Activated T-helper 17 cell treated with anti-CD3 and anti-CD28 coated beads, Interleukin-2, amount 50 U/mL, for 72 hours (primary cell): ENCODE measurements at regions not wholly inside any gene's neighbourhood (a gene's known extent, or its start where the extent isn't known, plus 50 kb on each side); places are given as distances from the start of the nearest gene placed in this dataset.

Experiments
- ATAC-seq: fragments of 150-1000 bp; cut with Tn5 transposase; replicated peaks from 2 replicates; pipeline ENCODE4 v1.10.0; 2021; ENCODE audit warnings: mild to moderate bottlenecking, moderate library complexity
- H3K27ac Mint-ChIP-seq: one replicate; pipeline ENCODE4 v1.8.0; 2022; ENCODE audit warnings: mixed read lengths
- H3K27me3 Mint-ChIP-seq: one replicate; pipeline ENCODE4 v1.8.0; 2022; ENCODE audit warnings: mixed read lengths
- H3K36me3 Mint-ChIP-seq: one replicate; pipeline ENCODE4 v1.8.0; 2022; ENCODE audit warnings: low read depth, mild to moderate bottlenecking, mixed read lengths
- H3K4me1 Mint-ChIP-seq: one replicate; pipeline ENCODE4 v1.8.0; 2022; ENCODE audit warnings: mixed read lengths
- H3K4me3 Mint-ChIP-seq: one replicate; pipeline ENCODE4 v1.8.0; 2022; ENCODE audit warnings: mild to moderate bottlenecking, mixed read lengths
- H3K9me3 Mint-ChIP-seq: one replicate; pipeline ENCODE4 v1.8.0; 2022; ENCODE audit warnings: mixed read lengths

DNA sequence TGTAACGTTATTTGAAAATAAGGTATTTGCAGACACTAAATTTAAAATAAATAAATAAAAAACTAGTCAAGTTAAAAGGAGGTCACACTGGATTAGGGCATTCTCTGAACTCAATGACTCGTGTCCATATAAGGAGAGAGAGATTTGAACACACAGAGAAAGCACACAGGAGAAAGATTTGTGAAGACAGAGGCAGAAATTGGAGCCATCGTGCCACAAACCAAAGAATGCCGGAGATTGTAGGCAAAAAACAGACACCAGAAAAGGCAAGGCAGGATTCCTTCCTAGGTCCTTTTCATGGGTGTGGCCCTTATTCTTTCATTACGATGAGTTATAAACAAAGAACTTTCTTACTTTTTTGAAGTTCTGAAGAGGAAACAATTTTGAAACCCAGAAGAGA, 981.5 kb downstream of the DCDC2C start:
- H3K4me1 Mint-ChIP-seq: no peaks in the 10 kb centered on the region
- H3K9me3 Mint-ChIP-seq: peaks cover 3% of the 10 kb centered on the region
- no peak for ATAC-seq
- no peaks in the 10 kb centered on the region for H3K36me3 Mint-ChIP-seq
- H3K4me3 Mint-ChIP-seq: no peak overlapping the region
- no peak overlapping the region for H3K27ac Mint-ChIP-seq
- no peaks in the 10 kb centered on the region for H3K27me3 Mint-ChIP-seq

DNA sequence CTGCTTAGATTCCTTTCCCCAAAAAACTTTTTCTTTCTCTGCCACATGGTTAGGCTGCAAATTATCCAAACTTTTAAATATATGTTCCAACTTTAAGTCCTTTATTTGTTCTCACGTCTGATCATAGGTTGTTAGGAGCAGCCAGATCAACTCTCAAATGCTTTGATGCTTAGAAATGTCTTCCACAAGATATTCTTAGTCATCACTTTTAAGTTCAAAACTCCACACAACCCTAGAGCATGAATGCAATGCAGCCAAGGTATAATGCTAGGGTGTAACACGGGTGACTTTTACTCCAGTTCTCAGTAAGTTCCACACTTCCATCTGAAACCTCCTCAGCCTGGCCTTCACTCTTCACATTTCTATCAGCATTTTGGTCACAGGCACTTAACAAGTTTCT, 987.5 kb downstream of the DCDC2C start:
- no peaks in the 10 kb centered on the region for H3K36me3 Mint-ChIP-seq
- ATAC-seq: no peak
- peaks cover 10% of the 10 kb centered on the region for H3K9me3 Mint-ChIP-seq
- no peak overlapping the region for H3K27ac Mint-ChIP-seq
- H3K27me3 Mint-ChIP-seq: no peaks in the 10 kb centered on the region
- H3K4me1 Mint-ChIP-seq: no peaks in the 10 kb centered on the region
- H3K4me3 Mint-ChIP-seq: no peak overlapping the region

DNA sequence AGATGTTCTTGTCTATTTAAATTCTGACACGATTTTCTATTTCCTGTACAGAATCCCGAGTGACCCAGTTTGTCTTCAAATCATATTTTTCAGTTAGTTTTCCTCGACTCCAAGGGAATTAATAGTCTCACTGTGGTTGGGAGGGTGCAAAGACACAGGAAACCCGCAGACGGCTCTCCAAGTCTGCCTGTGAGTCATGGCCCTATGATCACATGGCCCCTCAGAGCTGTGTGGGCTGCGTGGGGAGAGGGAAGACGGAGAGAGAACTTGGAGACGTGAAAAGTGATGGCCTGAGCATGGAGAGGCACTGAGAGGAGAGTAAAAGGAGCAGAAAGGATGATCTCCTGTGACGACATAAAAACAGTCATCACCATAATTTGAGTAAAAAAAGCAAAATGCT, 989.9 kb downstream of the DCDC2C start:
- no peaks in the 10 kb centered on the region for H3K27me3 Mint-ChIP-seq
- peaks cover 12% of the 10 kb centered on the region for H3K9me3 Mint-ChIP-seq
- no peak overlapping the region for H3K27ac Mint-ChIP-seq
- no peak for ATAC-seq
- no peaks in the 10 kb centered on the region for H3K4me1 Mint-ChIP-seq
- no peak overlapping the region for H3K4me3 Mint-ChIP-seq
- H3K36me3 Mint-ChIP-seq: no peaks in the 10 kb centered on the region

DNA sequence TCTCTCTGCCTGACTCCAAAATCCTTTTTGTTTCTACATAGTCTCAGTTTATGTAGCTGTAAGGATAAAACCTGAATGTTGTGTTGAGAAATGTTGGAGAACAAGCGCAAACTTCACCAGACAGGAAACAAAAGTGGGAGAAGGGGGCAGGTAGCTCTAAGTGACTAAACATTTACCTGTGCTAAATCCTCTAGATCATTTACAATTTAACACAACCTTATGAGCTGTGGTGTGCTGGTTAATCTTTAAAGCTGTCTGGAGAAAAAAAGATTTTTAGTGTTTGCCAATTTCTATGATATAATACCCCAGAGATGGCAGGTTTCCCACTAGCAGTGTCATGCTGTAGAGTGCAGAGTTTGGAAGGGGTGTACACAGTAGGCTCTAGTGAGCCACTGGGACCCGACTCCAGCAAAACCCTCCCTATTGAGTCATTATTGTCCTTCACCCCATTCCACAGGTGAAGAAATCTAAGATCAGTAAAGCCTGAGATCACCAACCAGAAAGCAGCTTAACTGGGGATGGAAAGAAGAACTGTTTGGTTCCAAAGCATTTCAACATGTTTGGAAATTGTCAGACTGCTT, 992.0 kb downstream of the DCDC2C start:
- peaks cover 12% of the 10 kb centered on the region for H3K9me3 Mint-ChIP-seq
- ATAC-seq: no peak
- H3K36me3 Mint-ChIP-seq: no peaks in the 10 kb centered on the region
- no peak overlapping the region for H3K27ac Mint-ChIP-seq
- no peaks in the 10 kb centered on the region for H3K27me3 Mint-ChIP-seq
- H3K4me1 Mint-ChIP-seq: no peaks in the 10 kb centered on the region
- no peak overlapping the region for H3K4me3 Mint-ChIP-seq

DNA sequence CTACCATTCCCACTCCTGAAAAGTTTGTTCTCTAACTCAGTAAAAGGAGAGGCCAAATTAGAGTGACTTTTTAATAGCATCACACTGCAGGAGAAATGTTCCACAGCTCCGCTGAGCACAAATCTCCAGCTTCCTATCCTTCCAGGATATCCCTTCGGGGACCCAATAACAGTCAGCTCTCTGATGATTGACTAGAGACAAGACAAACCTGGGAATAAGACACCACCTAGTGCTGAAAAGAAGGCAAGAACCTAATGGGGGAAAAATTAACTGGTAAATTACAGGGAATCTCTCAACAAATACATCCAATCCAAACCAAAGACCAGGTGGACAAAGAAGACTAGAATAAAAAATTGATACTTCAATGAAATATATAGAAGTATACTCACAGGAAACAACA, 977.1 kb upstream of the SOX11 start:
- Mint-ChIP-seq H3K4me3 (no peak overlapping the region), H3K9me3 (peaks cover 24% of the 10 kb centered on the region), H3K27ac (no peak overlapping the region)

DNA sequence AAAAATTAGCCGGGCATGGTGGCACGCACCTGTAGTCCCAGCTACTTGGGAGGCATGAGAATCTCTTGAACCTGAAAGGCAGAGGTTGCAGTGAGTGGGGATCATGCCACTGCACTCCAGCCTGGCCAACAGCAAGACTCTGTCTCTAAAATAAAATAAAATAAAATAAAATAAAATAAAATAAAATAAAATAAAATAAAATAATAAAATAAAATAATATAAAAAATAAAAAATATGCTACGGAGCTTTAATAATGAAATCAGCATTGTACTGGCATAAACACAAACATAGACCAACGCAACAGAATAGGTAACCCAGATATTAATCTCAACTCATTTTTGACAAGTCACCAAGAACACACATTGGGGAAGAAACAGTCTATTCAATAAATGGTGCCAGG, 973.4 kb upstream of the SOX11 start:
- Mint-ChIP-seq H3K27me3 (no peaks in the 10 kb centered on the region), H3K4me1 (no peaks in the 10 kb centered on the region), H3K27ac (no peak overlapping the region)

More for the DNA sequence above, 977.1 kb upstream of the SOX11 start:
- Mint-ChIP-seq H3K27me3 (no peaks in the 10 kb centered on the region), H3K36me3 (no peaks in the 10 kb centered on the region), H3K4me1 (no peaks in the 10 kb centered on the region)
- ATAC-seq: no peak

DNA sequence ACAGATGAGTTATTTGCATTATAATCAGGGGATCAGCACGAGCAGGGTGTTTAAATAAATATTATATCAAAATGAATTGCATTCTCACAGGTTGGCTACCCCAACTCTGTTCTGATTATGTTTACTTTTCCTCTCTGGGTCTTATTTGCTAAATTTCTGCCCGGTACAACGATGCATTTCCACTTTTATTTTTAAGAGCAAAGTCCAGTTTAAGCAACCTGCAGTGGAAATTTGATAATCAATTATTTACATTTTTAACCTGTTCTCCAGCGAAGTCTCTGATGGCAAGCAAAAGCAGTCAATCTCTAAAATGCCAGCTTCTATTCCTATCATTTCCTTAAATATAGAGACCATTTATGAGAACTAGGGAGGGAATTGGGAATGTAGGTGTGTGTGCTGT, 966.6 kb upstream of the SOX11 start:
- H3K4me1 Mint-ChIP-seq: no peaks in the 10 kb centered on the region
- no peak overlapping the region for H3K4me3 Mint-ChIP-seq
- H3K36me3 Mint-ChIP-seq: no peaks in the 10 kb centered on the region
- H3K9me3 Mint-ChIP-seq: peaks cover 15% of the 10 kb centered on the region
- no peak overlapping the region for H3K27ac Mint-ChIP-seq
- H3K27me3 Mint-ChIP-seq: no peaks in the 10 kb centered on the region
- ATAC-seq: no peak

More for the DNA sequence above, 973.4 kb upstream of the SOX11 start:
- Mint-ChIP-seq H3K9me3 (peaks cover 27% of the 10 kb centered on the region), H3K36me3 (no peaks in the 10 kb centered on the region), H3K4me3 (no peak overlapping the region)
- no peak for ATAC-seq

DNA sequence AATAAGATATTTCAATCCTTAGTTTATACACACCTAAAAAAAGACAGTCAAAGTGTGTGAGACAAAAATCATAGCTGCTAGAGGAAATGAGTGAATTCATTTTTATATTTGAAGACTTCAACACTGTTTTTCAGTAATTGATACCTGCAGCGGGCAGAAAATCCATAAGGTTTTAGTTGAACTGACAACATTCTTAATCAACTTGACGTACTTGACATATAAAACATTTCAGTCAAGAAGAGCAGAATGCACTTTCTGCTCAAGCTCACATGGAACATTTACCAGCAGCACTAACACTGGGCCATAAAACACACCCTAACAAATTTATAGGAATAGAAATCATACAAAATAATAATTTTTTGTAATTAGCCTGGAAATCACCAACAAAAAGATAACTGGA, 959.6 kb upstream of the SOX11 start:
- peaks cover 10% of the 10 kb centered on the region for H3K9me3 Mint-ChIP-seq
- no peak overlapping the region for H3K27ac Mint-ChIP-seq
- H3K36me3 Mint-ChIP-seq: no peaks in the 10 kb centered on the region
- H3K4me3 Mint-ChIP-seq: no peak overlapping the region
- ATAC-seq: no peak
- H3K27me3 Mint-ChIP-seq: no peaks in the 10 kb centered on the region
- H3K4me1 Mint-ChIP-seq: no peaks in the 10 kb centered on the region

DNA sequence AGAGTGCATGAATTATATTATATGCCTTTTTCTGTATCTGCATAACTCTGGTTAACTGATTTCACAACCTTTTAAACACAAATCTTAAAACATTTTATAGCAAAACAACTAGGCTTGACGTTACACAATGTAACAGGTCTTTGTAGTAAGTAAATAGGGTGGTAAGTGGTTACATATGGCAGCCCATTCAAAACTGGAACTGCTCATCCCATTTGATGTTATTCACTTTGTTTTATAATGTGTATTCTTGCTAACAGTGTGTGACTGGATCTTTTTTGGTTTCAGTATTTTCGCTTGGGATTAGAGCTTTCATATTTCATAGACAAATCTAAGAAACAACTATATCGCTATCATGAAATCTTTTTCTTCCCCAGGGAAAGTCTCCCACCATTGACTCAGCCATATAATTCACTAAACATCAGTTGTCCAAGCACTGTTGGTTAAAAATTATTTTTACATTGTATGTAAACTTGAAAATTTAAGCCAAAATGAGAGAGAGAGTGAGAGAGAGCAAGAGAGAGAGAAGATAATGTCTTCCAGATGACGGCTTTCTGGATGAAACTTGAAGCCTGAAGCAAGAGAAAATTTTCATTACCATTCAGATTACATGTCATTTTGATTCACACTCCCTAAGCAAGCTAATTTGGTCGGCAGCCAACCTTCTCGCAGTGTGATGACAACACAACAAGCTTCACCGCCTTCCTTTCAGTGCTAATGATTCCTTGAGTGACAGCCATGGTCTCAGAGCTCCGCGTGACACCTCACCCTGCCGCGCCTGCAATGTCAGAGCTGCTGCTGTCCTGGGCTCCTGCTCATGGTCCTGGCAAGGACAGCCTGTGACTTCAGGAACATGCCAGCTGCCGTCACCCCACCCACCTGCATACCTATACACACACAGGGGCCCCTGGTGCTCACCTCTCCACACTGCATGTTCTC, 946.9 kb upstream of the SOX11 start:
- Mint-ChIP-seq H3K27me3 (no peaks in the 10 kb centered on the region), H3K36me3 (no peaks in the 10 kb centered on the region), H3K4me3 (no peak overlapping the region), H3K4me1 (no peaks in the 10 kb centered on the region), H3K27ac (no peak overlapping the region), H3K9me3 (peaks cover 13% of the 10 kb centered on the region)
- ATAC-seq: no peak

DNA sequence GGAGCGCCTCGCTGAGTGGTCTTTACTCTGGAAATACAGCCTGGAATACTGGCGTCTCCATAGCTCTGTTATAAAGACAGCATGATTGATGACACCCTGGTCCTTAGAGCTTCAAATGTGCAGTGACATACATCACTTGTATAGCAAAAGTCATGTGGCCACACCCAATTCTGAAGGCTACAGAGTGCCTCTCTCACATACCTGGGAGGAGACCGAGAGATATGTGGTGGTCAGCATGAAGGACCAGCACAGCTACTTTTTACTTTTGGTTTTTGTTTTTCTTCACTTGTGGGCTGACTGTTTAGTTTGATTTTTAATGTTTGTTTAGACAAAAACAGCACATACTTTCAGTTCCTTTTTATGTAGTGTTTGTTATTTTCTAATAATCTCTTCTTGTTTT, 938.5 kb upstream of the SOX11 start:
- Mint-ChIP-seq H3K4me1 (no peaks in the 10 kb centered on the region), H3K9me3 (peaks cover 23% of the 10 kb centered on the region), H3K27ac (no peak overlapping the region), H3K27me3 (no peaks in the 10 kb centered on the region), H3K4me3 (no peak overlapping the region), H3K36me3 (no peaks in the 10 kb centered on the region)
- no peak for ATAC-seq

DNA sequence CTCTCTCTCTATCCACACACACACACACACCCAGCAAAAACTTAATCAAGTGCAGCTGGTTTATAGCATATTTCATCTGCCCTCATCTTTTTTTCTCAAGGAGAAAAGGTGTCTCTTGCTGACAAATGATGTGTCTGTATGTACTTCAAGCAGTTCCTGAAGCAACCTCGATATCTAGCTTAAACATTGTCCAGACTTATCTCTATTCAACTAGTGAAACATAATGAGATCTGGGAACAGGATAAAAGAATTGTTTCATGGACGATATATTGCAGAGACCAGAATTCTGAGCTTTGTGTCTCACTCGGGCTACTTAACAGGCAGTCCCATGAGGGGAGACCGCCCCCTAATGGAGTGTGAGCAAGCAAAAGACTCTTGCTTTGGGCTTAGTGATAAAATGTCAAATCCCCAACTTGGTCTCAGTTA, 929.2 kb upstream of the SOX11 start:
- H3K36me3 Mint-ChIP-seq: no peaks in the 10 kb centered on the region
- peaks cover 24% of the 10 kb centered on the region for H3K9me3 Mint-ChIP-seq
- no peak overlapping the region for H3K27ac Mint-ChIP-seq
- no peak overlapping the region for H3K4me3 Mint-ChIP-seq
- H3K4me1 Mint-ChIP-seq: no peaks in the 10 kb centered on the region
- H3K27me3 Mint-ChIP-seq: no peaks in the 10 kb centered on the region
- ATAC-seq: no peak

DNA sequence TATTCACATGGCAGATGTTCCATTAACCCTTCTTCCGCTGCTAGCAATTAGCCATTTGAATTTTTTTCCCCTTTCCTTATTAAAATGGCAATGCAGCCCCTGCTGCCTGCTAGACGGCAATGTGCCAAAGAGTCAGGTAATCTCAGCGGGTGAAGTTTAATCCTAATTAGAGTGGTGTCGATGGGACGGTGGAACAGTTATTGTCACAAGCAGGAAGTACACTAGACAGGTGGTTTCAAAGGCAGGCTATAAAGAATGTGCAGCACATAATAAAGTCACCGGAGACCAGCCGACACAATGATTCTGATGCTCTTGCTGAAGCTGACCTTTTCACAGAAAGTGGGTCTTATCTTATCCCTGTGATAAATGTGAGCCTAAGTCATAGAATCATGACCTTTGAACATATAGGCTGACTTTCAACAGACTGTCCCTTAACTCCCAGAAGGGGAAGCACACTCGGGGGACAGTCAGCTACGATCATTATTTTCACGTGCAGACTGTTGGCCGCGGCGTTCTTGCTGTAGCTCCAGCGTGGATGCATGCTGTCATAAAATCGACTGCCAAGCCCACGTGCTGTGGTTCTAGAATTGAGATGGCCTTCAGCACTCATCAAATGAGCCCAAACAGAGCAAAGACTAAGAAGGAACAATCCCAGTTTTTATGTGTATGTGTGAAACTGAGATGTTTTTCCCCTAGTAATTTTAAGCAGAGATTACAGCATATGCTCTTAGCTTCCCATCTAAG, 926.2 kb upstream of the SOX11 start:
- ATAC-seq: no peak
- Mint-ChIP-seq H3K27ac (no peak overlapping the region), H3K36me3 (no peaks in the 10 kb centered on the region), H3K4me1 (no peaks in the 10 kb centered on the region), H3K9me3 (peaks cover 16% of the 10 kb centered on the region), H3K4me3 (no peak overlapping the region), H3K27me3 (no peaks in the 10 kb centered on the region)

DNA sequence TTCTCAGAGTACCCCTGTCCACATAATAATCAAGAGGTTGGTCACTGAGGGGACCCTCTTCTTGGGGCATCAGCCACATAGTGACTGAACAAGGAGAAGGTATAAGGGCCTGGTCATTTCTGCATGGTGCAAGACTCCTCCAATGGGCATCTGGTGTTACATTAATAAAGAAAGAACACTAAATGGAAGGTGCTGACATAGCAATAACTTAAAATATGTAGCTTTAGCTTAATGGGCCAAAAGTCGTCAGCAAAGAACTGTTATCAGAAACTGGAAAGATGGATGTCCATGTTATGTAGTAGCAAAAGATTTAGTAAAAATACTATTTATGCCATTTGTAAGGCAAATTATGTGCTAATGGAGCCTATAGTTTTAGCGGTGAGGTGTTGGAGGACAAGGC, 916.5 kb upstream of the SOX11 start:
- Mint-ChIP-seq H3K4me1 (no peaks in the 10 kb centered on the region), H3K36me3 (no peaks in the 10 kb centered on the region), H3K27ac (no peak overlapping the region), H3K9me3 (peaks cover 10% of the 10 kb centered on the region), H3K4me3 (no peak overlapping the region), H3K27me3 (no peaks in the 10 kb centered on the region)
- ATAC-seq: no peak

DNA sequence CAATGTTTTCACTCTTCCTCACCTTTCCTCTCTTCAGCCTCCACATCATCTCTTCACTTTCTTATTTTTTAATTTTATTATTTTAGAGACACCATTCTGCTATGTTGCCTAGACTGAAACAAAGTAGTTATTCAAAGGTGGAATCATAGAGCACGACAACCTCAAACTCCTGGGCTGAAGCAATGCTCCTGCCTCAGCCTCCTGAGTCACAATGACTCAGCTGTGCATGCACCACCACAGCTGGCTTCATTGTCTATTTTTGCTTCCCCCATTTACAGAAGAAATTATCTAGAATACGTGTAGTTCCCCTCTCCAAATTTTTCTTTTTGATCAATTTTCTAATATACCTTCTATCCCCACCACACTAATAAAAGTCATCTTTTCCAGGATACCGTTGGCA, 911.5 kb upstream of the SOX11 start:
- Mint-ChIP-seq H3K4me1 (no peaks in the 10 kb centered on the region), H3K36me3 (no peaks in the 10 kb centered on the region), H3K27ac (no peak overlapping the region), H3K9me3 (peaks cover 17% of the 10 kb centered on the region), H3K27me3 (no peaks in the 10 kb centered on the region), H3K4me3 (no peak overlapping the region)
- no peak for ATAC-seq

DNA sequence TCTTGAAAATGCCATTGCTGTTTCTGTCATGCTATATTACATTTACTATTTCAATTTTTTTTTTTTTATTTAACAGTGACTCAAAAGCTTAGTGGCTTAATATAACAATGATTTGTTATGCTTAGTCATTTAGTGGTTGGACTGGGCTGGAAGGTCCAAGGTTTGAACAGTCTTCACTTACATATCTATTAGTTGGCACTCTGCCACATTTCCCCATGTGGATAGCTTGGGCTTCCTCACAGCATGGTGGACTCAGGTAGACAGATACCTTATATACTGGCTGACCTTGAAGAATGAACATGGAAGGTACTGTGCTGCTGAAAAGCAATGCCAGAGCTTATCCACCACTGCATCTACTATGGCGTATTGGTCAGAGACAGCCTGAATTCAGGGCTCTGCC, 909.5 kb upstream of the SOX11 start:
- H3K9me3 Mint-ChIP-seq: peaks cover 23% of the 10 kb centered on the region
- H3K27me3 Mint-ChIP-seq: no peaks in the 10 kb centered on the region
- no peak overlapping the region for H3K4me3 Mint-ChIP-seq
- H3K36me3 Mint-ChIP-seq: no peaks in the 10 kb centered on the region
- no peak for ATAC-seq
- H3K4me1 Mint-ChIP-seq: no peaks in the 10 kb centered on the region
- H3K27ac Mint-ChIP-seq: no peak overlapping the region
